ENCODE measurements at regions not wholly inside any gene's neighbourhood (a gene's known extent, or its start where the extent isn't known, plus 50 kb on each side); places are given as distances from the start of the nearest gene placed in this dataset.

GRCh38 chr15:72964542-72964941 lies 87.7 kb upstream of the NEO1 start:
- no peak for DNase-seq

DNA sequence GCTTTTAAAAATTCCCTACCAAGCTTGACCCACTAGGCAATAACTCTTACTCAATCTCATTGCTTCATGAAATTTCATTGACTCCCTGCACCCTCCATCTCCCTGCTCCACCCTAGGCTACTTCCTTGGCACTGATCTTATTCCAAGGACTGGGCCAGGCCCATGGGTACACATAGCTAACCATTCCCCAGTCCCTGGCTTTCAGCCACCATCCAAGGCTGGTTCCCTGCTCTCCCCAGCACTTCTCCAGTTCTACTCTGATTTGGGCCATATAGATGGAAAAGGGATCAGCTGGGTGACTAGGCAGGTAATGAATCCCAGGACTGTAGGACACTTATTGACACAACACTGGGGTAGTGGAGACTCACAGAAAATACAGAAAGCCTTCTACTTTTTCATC lies 88.1 kb upstream of the NEO1 start:
- DNase-seq: no peak

GRCh38 chr15:72962054-72962702 lies 90.1 kb upstream of the NEO1 start:
- no peak for DNase-seq

GRCh38 chr15:72961346-72961745 lies 90.9 kb upstream of the NEO1 start:
- no peak for DNase-seq

- no peak for DNase-seq
These were observed 93.6 kb upstream of the NEO1 start for GRCh38 chr15:72958634-72959033.

DNA sequence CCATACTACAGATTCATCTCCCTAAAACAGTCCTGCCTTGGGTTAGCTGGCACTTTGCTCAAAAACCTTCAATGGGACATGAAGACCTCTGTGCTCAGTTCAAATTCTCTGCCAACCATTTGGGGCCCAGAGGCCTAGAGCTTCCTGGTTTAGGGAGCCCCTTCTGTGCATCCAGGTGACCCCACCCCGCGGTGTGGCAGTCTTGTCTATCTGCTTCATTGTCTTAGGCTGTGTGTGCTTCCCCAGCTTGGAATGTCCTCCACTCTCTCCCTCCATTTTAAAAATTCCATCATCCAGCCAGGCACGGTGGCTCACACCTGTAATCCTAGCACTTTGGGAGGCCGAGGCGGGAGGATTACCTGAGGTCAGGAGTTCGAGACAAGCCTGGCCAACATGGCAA lies 99.0 kb upstream of the NEO1 start:
- no peak for DNase-seq

- DNase-seq: no peak
These were observed 100.1 kb upstream of the NEO1 start for GRCh38 chr15:72952151-72952550.

DNA sequence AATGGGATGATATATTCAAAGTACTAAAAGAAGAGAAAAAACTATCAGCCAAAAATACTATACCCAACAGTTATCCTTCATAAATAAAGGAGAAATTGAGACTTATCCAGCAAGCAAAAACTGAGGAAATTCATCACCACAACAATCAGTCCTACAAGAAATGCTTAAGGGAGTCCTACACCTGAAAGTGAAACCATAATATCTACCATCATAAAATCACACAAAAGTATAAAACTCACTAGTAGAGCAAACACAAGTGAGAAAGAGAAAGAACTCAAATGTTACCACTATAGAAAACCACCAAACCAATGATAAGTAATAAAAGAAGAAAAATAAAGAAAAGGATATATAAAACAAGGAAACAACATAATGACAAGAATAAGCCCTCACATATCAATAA lies 103.6 kb upstream of the NEO1 start:
- no peak for DNase-seq

DNA sequence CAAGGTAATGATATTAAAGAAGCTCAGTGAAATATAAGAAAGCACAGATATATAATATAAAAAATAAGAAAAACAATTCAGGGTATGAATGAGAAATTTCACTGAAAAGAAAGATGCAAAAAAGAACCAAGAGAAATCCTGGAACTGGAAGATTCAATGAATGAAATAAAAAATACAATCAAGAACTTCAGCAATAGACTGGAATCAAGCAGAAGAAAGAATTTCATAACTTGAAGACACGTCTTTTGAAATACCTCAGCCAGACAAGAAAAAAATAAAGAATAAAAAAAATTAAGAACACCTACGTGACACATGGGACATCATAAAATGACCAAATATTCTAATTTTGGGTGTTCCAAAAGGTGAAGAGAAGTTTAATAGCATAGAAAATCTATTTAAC lies 104.6 kb upstream of the NEO1 start:
- no peak for DNase-seq

DNA sequence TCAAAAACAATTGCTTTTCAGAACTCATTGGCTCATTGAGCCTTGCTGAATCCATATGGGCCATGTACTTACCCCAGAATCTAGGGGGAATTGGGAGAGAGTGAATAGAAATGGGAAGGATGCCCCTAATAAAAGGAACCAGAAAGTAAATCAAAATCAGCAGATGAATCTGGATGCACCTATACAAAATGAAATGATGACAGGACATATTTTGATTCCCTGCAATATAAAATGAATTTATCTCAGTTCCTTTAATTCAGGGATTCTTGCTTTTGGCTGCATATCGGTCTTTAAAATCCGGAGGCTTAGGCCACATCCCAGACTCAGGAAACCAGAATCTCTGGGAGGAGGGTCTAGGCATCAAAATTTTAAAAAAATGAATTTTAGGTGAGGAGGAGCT lies 107.7 kb upstream of the NEO1 start:
- no peak for DNase-seq

DNA sequence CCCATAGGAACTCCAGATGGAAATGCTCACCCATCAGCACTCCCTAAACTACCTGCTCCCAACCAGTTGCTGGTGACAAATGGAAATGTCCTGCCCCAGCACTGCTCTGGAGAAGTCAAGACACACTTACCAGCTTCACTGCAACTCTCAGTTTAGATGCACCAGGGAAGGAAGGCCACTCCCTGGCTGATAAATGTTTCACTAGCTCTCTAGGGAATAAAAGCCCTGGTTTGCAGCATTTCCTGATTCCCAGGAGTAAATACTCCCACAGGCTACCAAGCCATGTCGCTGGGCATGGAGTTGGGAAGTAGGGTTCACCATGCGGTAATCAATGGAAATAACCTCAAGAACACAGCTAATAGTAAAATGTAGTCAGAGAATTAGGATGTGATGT lies 112.0 kb upstream of the NEO1 start:
- DNase-seq: no peak

DNA sequence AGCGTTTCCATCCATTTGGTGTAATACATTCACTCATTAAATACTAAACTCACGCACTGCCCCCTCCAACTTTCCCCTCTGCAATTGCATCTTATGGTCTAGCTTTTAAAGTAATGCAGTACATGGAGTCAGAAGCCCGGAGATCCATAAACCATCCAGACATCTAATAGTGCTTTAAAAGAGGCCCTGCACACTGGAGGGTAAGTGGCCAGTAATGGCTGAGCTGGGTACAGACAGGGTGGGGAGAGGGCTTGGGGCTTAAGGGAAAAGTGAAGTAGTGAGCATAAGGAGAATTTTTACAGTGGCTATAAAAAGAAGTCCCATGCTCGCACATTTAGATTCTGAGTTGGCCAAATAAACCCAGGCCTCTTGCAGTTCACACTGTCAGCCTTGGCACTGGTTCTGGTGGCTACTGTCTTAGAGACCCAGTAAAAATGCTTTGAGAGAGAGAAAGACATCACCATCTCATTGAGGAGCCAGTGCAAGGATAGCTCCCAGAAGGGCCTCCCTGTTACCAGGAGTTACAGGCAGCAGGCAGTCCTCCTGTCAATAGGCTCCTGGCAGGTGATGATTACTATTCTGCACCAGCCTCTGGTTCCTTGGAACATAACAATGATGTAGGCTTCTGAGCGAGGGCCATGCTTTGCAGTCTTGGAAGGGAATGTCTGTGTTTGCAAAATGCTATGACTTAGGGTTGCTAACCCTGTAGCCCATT lies 112.6 kb upstream of the NEO1 start:
- no peak for DNase-seq

DNA sequence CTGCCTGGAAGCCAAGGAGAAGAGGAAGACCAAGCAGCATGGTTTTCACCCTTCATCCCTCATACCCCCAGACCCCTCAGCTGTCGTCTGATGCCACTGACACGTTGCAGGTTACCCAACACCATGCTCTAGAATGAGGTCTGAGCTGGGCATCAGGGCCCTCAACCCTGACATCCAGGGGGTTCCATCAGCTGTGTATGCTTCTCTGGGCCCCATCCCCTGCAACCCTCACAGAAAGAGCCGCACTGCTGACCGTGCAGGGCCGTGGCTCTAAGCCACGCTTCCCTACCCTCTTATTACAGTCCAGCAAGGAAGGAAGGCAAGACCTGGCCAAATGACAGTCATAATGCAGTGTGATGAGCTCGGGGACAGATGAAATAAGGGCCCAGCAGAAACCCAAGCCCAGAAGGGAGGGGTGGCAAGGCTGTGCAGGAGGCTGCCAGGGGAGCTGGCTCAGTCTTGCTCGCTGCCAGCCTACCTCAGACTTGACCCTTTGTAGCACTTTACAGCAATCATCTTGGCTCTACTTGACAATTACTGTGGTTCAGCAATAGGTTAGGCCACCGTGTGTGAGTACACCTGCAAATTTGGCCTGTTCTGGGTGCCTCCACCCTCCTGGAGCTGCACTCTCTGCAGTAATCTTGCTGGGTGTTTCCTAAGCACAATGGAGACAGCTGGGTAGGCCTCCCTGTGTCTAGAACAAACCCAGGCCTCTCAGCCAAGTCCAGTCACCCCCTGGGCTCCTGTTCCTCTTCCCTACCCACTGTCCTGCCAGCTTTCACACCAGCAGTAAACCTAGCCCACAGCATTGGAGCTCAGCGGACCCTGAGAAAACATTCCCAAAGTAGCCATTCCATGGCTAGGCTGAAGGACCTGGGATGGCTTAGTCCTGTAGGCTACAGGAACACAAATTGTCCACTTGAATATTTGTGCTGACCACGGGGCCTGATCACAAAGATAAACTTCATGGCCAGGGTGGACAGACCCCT lies 115.3 kb upstream of the NEO1 start:
- no peak for DNase-seq

DNA sequence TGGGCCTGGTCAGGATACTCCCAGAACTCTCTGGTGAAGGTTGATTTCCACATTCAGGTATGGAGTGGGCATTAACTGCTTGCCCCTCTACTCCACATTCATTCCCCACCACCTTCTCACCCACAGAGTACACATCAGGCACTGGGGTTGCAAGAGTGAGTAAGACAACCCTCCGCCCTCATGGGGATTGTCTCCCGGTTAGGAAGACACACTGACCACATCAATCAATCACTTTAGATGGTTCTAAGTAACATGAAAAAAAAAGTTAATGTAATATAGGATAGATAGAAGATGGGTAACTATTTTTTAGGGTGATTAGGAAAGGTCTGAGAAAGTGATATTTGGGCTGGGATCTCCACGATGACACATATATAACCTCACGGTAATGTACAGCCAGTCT lies 116.0 kb upstream of the NEO1 start:
- DNase-seq: no peak

DNA sequence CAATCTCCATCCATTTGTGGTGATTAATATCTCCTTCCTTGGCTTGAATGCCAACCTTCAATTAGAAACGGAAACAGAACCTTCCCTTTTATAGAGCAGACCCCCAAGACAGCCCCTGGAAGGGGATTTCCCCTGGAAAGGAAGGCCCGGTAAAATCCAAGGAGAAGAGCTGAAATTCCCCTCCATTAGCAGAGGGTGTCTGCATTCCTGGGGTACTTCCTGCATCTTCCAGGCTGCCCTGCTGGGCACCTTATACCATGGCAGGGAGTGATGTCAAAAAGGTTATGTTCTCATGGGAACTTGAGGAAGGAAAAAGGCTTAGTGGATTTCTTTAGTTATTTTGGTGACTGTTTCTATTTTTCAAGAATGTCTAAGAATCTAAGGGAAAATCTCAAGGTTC lies 116.7 kb upstream of the NEO1 start:
- DNase-seq: no peak

GRCh38 chr15:72934921-72935320 lies 117.3 kb upstream of the NEO1 start:
- no peak for DNase-seq

DNA sequence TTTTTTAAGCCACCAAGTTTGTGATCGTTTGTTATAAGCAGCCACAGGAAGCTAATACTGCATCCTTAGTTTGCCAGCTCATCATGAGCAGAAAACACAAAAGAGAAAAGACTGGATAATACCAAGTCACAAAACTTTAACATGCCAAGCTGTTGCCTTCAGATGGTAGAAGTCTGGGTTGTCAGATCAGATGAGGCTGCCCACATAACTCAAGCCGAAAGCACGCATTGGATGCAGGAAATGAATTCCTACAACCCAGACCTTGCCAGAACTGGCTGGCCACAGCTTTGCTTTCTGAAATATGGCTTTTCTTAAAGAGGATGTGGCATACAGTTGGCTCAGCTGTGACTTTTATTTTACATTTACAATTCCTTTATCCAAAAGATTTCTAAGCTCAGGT lies 118.3 kb upstream of the NEO1 start:
- no peak for DNase-seq

DNA sequence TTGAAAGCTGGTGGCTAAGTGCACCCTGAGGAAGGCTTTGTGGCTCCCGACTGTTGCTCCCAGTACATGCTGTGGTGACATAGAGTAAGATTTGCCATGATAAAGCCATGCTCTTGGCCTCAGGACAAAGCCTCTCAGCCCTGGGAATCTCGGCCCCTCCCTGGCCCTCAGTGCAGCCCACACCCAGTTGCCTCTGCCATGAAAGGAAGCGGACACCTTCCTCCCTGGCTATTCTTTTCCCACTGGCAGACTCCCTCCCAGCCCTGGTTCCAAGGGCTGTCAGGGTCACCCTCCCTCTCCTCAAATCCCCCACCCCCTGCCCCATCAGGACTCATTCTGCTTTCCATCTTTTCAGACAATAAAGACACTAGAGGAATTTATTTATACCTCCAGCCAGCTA lies 119.8 kb upstream of the NEO1 start:
- DNase-seq: no peak

GRCh38 chr15:72927451-72927850 lies 124.8 kb upstream of the NEO1 start:
- no peak for DNase-seq

DNA sequence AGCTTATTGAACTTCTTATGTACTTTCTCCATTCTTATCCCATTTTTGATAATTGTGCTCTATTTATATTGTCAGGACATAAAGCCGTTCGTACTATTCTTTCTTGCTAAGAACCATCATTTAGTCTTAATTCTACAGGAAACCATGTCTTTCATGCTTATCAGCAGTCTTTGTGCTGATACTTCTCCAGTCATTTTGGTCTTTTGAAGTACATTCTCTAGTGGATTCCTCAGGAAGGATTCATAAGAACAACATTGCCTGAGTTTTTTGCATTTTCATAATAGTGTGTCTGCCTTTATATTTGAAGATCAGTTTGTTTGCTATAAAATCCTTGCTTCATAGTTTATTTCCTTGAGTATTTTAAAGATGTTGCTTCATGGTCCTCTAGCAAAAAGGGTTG lies 126.6 kb upstream of the NEO1 start:
- no peak for DNase-seq

- no peak for DNase-seq
These were observed 129.0 kb upstream of the NEO1 start for GRCh38 chr15:72923289-72923688.

DNA sequence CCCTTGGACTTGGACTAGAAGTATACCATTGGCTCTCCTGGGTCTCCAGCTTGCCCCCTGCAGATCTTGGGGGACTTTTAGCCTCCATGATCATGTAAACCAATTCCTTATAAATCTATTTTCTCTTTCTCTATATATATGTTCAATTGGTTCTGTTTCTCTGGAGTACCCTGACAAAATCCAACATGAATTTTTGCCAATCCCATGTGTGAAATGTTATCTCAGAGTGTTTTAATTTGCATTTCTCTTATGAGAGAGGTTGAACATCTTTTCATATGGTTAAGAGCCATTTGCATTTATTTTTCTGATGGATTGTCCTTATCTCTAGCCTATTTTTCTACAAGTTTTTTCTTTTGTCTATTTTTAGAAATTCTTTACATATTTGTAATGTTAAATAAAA lies 131.7 kb upstream of the NEO1 start:
- no peak for DNase-seq

GRCh38 chr15:72919936-72920465 lies 132.3 kb upstream of the NEO1 start:
- DNase-seq: no peak

- DNase-seq: no peak
These were observed 133.3 kb upstream of the ADPGK start for GRCh38 chr15:72916897-72917296.
